ENCODE measurements at regions not wholly inside any gene's neighbourhood (a gene's known extent, or its start where the extent isn't known, plus 50 kb on each side); places are given as distances from the start of the nearest gene placed in this dataset.

DNA sequence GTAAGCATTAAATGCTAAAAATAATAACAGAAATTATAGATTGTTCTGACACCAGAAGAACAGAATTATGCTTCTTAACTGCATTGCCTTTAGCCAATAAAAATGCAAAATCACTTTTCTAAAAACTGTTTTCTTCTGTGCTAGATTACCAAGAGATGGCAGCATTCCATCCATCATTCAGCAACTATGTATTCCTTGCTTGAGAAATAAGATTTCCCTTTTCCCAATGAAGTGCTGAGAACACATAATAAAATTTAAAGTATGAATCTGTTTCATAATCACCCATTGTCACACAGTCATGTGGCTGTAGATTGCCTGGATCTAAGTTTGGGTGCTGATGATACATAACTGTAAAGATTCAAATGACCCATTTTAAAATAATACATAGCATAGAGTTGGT, 504.2 kb downstream of the TDRD15 start:
- TF ChIP-seq, protein P1, sequence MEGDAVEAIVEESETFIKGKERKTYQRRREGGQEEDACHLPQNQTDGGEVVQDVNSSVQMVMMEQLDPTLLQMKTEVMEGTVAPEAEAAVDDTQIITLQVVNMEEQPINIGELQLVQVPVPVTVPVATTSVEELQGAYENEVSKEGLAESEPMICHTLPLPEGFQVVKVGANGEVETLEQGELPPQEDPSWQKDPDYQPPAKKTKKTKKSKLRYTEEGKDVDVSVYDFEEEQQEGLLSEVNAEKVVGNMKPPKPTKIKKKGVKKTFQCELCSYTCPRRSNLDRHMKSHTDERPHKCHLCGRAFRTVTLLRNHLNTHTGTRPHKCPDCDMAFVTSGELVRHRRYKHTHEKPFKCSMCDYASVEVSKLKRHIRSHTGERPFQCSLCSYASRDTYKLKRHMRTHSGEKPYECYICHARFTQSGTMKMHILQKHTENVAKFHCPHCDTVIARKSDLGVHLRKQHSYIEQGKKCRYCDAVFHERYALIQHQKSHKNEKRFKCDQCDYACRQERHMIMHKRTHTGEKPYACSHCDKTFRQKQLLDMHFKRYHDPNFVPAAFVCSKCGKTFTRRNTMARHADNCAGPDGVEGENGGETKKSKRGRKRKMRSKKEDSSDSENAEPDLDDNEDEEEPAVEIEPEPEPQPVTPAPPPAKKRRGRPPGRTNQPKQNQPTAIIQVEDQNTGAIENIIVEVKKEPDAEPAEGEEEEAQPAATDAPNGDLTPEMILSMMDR (IDR thresholded peaks at IDR 0.05; ENCODE audit: low read depth, low read length), result no peak
- H3K4me3 ChIP-seq (ENCODE audit: low read depth, low read length), result no peak overlapping the region

DNA sequence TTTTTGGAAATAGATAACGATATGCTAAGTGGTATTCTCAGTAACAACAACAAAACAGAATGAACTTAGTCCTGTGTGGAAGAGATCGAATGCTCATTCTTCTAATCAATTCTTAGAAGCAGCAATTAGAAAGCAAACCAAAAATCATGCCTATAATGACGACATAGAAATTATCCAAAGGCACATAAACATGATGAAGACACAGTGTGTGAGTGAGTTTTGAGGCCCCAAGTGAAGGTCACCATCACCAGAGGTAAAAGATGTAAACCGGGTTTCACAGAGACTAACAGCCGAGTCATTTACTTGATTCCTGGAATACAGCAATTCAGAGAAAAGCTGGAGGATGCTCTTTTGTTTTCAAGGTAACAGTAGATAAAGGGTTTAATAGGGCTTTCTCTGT, 509.2 kb downstream of the TDRD15 start:
- TF ChIP-seq, protein P1 (IDR thresholded peaks at IDR 0.05; ENCODE audit: low read depth, low read length), result no peak
- H3K4me3 ChIP-seq (ENCODE audit: low read depth, low read length), result no peak overlapping the region

DNA sequence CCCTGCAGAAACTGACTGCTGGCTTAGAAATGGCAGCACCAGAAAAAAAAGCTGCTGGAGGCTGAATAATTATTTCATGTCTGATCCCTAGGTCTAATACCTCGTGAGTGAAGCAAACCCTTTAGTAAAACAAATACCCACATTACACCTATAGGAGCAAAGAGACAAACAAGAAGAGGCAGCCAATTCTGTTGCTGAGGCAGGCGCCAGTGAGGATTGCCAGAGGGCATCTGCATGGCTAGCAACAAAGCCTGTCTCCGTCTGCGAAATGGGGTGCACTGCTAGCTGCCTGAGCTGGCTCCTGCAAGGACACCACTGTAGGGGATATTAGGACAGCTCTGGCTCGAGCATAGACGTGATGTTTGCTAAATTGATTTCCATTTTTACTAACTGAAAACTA, 509.7 kb downstream of the TDRD15 start:
- H3K4me3 ChIP-seq (ENCODE audit: low read depth, low read length), result no peak overlapping the region
- TF ChIP-seq, protein P1 (IDR thresholded peaks at IDR 0.05; ENCODE audit: low read depth, low read length), result no peak

DNA sequence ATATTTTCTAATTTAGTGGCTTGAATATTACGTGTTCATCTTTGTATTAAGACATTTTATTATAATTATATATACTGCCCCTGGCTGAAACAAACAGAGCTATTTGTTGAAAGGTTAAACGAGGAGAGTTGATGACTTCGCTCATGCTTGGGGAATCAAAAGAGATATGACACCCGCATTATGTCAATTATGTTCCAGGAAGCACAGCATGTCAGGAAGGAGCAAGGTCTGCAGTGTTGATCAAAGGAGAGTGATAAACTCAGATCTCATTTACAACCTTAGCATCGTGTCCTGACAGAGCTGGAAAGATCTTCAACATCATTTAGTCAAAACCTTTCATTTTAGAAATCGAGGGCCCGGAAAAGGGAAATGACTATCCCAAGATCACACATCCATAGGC, 510.1 kb downstream of the TDRD15 start:
- H3K4me3 ChIP-seq (ENCODE audit: low read depth, low read length), result no peak overlapping the region
- TF ChIP-seq, protein P1 (IDR thresholded peaks at IDR 0.05; ENCODE audit: low read depth, low read length), result no peak

DNA sequence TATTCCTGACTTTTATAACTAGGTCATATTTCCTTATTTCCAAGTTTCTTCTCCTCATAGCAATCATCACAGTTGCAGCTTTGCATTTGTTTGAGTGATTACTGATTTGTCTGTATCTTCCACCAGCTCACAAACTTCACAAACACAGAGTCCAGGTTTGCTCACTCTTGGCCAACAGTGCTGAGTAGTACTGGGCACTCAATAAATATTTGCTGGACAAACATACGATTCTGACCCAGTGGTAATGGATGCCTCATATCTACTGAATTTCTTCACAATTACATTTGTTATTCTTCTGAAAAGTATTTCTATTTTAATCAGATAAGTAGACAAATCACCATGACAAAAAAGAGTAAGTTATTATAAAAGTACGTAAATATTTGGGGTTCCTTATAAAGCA, 516.3 kb downstream of the TDRD15 start:
- TF ChIP-seq, protein P1 (IDR thresholded peaks at IDR 0.05; ENCODE audit: low read depth, low read length), result no peak
- no peak overlapping the region for H3K4me3 ChIP-seq (ENCODE audit: low read depth, low read length)

DNA sequence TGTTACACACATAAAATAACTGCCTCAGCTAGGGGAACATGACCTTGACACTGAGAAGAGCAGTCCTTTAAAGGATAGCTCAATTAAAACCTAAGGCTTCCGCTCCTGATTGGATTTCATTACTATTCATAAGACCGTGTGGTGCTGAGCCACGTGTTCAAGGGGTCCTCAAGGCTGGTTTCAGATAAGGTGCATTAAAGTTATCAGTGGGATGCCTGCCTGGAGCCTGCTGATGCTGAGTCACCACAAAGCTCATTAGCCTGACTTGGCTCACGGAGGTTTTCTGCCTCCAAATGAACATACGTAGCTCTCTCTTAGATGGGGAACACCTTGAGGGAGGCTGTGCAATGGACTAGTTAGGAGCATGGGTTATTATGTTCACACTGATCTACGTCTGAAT, 518.9 kb downstream of the TDRD15 start:
- TF ChIP-seq, protein P1 (IDR thresholded peaks at IDR 0.05; ENCODE audit: low read depth, low read length), result no peak

DNA sequence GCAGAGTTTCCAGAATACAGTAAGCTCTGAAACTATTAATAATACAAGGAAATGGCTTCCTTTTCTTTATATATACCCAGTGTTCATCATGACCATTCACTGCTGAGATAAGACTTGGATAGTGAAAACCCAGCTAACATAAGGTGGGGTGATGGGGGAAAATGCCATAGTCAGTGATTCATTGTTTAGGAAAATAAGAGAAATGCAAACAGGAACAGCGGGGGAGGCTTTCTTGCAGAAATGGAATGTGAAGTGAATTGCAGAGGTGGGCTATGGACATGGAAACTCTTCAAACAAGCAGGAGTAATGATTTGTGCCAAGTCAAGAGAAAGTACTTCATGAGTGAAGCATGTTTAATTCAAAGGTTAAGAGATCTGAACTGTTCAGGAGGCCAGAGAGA, 519.4 kb downstream of the TDRD15 start:
- H3K4me3 ChIP-seq (ENCODE audit: low read depth, low read length), result no peak overlapping the region
- TF ChIP-seq, protein P1 (IDR thresholded peaks at IDR 0.05; ENCODE audit: low read depth, low read length), result no peak

More for the DNA sequence above, 518.9 kb downstream of the TDRD15 start:
- H3K4me3 ChIP-seq (ENCODE audit: low read depth, low read length), result no peak overlapping the region
